NB4 (cell line): ENCODE measurements at regions not wholly inside any gene's neighbourhood (a gene's known extent, or its start where the extent isn't known, plus 50 kb on each side); places are given as distances from the start of the nearest gene placed in this dataset.
"Not testable (repeated sequence)": the region's sequence is repeated elsewhere in the genome, so short reads cannot be mapped to it uniquely, and the experiment has no call there.

Experiments used
- DNase-seq: peaks from one replicate; pipeline ENCODE4 v3.0.0; 2010; ENCODE audit warnings: low read depth
- H3K4me3 ChIP-seq: one replicate; pipeline ENCODE4 v1.5.1; 2011; ENCODE audit warnings: mild to moderate bottlenecking, low read depth, low read length, moderate library complexity
- MYC ChIP-seq: IDR thresholded peaks from 2 replicates; pipeline ENCODE4 v1.6.1; 2011; ENCODE audit warnings: low read depth, low read length
- POLR2A ChIP-seq: IDR thresholded peaks from 2 replicates; pipeline ENCODE4 v1.6.1; 2011; ENCODE audit warnings: mild to moderate bottlenecking; ENCODE audit not compliant: insufficient read length; ENCODE audit errors: extremely low read depth
- TF ChIP-seq, protein P1 (sequence below): IDR thresholded peaks from one replicate; pipeline ENCODE4 v1.5.1; 2012; ENCODE audit warnings: low read depth, low read length
- TF ChIP-seq, protein P2 (sequence below): IDR thresholded peaks from 2 replicates; pipeline ENCODE4 v1.6.1; 2011; ENCODE audit warnings: low read depth, low read length

DNA sequence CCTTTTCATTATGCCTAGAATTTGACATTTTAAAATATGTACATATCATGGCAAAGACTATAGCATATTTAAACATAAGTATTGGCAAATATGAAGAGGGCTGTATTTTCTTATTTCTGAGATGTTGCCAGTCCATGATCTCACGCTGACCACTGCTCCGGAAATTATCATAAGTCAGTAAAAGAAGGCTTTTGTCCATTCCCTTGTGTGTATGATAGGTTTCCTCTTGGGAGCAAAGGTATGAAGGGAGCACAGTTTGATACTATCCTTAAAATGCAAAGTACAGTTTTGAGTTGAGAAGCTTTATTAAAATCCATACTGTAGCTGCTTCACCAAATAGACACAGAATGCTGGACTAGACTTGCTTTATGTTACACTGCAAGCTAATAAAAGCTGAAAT lies 52.6 kb upstream of the AGA start:
- no peak for DNase-seq
- H3K4me3 ChIP-seq, result no peak overlapping the region

DNA sequence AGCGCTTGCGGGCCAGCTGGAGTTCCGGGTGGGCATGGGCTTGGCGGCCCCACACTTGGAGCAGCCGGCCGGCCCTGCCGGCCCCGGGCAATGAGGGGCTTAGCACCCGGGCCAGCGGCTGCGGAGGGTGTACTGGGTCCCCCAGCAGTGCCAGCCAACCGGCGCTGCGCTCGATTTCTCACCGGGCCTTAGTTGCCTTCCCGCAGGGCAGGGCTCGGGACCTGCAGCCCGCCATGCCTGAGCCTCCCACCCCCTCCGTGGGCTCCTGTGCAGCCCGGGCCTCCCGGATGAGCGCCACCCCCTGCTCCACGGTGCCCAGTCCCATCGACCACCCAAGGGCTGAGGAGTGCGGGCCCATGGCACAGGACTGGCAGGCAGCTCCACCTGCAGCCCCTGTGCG lies 53.4 kb upstream of the AGA start:
- H3K4me3 ChIP-seq, DNase-seq: not testable (repeated sequence)

More for the DNA sequence above, 52.6 kb upstream of the AGA start:
- TF ChIP-seq, protein P1, sequence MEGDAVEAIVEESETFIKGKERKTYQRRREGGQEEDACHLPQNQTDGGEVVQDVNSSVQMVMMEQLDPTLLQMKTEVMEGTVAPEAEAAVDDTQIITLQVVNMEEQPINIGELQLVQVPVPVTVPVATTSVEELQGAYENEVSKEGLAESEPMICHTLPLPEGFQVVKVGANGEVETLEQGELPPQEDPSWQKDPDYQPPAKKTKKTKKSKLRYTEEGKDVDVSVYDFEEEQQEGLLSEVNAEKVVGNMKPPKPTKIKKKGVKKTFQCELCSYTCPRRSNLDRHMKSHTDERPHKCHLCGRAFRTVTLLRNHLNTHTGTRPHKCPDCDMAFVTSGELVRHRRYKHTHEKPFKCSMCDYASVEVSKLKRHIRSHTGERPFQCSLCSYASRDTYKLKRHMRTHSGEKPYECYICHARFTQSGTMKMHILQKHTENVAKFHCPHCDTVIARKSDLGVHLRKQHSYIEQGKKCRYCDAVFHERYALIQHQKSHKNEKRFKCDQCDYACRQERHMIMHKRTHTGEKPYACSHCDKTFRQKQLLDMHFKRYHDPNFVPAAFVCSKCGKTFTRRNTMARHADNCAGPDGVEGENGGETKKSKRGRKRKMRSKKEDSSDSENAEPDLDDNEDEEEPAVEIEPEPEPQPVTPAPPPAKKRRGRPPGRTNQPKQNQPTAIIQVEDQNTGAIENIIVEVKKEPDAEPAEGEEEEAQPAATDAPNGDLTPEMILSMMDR, result no peak
- no peak for TF ChIP-seq MYC
- TF ChIP-seq, protein P2, sequence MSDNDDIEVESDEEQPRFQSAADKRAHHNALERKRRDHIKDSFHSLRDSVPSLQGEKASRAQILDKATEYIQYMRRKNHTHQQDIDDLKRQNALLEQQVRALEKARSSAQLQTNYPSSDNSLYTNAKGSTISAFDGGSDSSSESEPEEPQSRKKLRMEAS, result no peak
- TF ChIP-seq POLR2A, result no peak

DNA sequence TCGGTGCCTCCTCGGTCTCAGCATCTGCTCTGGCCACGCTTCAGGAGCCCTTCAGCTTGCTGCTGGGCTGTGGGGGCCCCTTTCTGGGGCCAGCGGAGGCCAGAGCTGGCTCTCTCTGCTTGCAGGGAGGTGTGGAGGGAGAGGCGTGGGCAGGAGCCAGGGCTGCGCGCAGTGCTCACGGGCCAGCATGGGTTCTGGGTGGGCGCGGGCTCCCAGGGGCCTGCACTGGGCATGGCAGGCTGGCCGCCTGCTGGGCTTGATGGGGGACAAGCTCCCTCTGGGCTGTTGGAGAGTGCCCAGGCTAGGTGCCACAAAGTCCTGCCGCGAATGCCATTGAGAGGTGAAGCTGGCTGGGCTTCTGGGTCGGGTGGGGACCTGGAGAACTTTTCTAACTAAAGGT lies 57.3 kb upstream of the AGA start:
- no peak for DNase-seq
- no peak overlapping the region for H3K4me3 ChIP-seq
- TF ChIP-seq, protein P1, result no peak
- TF ChIP-seq MYC (no peak), POLR2A (no peak)
- TF ChIP-seq, protein P2, result no peak

DNA sequence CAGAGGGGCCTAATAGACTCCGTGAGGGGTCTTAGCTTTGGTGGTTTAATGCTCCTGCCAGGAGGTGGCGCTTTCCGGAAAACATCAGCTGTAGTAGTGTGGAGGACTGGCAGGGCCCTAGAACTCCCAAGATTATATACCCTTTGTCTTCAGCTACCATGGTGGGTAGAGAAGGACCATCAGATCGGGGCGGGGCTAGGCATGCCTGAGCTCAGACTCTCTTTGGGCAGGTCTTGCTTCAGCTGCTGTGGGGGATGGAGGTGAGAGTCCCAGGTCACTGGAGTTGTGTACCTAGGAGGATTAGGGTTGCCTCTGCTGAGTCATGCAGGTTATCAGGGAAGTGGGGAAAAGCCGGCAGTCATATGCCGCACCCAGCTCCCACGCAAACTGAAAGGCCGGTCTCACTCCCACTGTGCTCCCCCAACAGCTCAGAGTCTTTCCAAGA lies 63.0 kb upstream of the AGA start:
- TF ChIP-seq, protein P1, result peak; percentile 13
- no peak for TF ChIP-seq POLR2A
- TF ChIP-seq, protein P2, result no peak
- H3K4me3 ChIP-seq, result no peak overlapping the region
- DNase-seq, result peak; percentile 3

DNA sequence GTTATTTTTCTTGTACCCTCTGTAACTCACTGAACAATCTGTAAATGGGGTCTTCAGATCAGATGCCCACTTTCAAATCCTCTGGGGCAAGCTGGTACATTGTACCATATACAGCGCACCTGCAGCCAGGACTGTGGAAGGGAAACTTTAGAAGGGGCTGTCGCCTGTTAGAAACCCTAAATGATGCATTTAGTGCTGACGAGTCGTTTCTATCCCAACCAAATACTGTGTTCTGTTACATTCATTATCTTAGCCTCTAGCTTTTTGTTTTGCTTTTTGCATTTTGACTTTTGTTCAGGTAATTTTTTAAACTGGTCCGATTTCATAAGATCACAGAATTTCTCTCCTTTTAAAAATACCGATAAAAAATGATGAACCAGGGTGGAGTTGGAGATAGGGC lies 66.4 kb upstream of the AGA start:
- TF ChIP-seq, protein P1, result no peak
- TF ChIP-seq, protein P2, result no peak
- TF ChIP-seq MYC, result no peak
- no peak for TF ChIP-seq POLR2A
- no peak for DNase-seq
- no peak overlapping the region for H3K4me3 ChIP-seq

DNA sequence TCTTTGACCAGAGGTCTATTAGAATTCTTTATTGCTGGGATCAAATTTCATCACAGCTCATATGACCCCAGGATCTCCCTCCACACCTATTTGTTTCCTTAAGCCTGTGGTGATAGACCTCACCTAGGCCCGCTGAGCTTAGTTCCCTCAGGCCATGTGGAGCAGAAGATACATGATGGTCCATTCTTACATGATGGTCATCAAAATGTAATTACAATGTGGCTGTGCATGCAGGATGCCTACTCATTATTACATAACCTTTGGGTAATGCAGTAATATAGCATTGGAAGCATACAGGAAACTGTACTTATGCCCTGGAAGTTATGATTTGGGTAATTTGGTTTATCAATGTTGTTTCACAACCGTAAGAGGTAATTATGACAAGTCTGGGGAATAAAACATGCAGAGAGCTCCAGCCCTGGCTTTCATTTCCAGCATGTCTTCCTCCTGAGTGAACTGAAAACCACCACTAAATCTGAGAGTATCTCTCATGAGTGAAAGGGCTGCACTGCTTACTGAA lies 67.0 kb upstream of the AGA start:
- H3K4me3 ChIP-seq, result no peak overlapping the region
- no peak for DNase-seq
- TF ChIP-seq POLR2A (no peak), MYC (no peak)
- TF ChIP-seq, protein P2, result no peak
- TF ChIP-seq, protein P1, result no peak
